ENCODE measurements at regions not wholly inside any gene's neighbourhood (a gene's known extent, or its start where the extent isn't known, plus 50 kb on each side); places are given as distances from the start of the nearest gene placed in this dataset.
"Not testable (repeated sequence)": the region's sequence is repeated elsewhere in the genome, so short reads cannot be mapped to it uniquely, and the experiment has no call there.

DNA sequence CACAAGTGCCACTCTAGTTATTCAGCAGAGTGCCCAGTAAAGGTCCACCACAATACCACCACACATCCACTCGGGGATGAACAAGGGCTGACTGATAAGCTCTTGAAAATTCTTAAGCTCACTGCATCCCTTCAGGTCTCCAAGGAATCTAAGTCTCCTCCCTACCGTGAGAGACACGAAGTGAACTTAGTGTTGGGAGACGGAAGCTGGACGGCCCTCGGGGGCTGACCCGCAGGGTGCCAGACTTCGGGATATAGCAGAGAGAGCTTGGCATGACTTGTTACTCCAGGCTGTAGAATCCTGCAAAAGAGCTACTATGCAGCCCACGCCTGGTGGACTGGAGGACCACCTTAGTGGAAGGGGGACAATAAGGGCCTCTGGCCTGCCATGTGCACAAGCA lies 75.1 kb downstream of the LYZL1 start:
- DNase-seq, result not testable (repeated sequence)

DNA sequence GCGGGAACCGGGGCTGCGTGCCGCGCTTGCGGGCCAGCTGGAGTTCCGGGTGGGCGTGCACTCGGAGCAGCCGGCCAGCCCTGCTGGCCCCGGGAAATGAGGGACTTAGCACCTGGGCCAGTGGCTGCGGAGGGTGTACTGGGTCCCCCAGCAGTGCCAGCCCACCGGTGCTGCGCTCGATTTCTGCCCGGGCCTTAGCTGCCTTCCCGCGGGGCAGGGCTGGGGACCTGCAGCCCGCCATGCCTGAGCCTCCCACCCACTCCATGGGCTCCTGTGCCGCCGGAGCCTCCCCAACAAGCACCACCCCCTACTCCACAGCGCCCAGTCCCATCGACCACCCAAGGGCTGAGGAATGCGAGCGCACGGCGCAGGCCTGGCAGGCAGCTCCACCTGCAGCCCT lies 77.3 kb downstream of the LYZL1 start:
- not testable (repeated sequence) for DNase-seq

DNA sequence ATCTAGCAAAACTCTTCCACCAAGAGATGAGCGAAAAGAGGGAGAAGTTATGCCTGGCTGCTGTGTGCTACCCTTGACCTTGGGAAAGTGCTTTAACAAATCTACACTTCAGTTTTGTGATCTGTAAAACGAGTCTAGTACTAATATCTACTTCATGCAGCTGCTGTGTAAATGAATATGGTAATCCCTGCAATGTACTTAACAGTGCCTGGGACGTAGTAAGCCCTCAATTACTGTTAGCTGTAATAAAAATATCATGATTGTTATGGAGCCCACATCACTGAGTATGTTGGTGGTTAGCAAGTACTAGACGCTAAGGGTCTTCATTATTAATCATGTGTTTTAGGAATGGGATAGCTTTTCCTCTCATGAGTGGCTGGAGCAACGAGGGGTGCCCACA lies 80.5 kb downstream of the LYZL1 start:
- no peak for DNase-seq

DNA sequence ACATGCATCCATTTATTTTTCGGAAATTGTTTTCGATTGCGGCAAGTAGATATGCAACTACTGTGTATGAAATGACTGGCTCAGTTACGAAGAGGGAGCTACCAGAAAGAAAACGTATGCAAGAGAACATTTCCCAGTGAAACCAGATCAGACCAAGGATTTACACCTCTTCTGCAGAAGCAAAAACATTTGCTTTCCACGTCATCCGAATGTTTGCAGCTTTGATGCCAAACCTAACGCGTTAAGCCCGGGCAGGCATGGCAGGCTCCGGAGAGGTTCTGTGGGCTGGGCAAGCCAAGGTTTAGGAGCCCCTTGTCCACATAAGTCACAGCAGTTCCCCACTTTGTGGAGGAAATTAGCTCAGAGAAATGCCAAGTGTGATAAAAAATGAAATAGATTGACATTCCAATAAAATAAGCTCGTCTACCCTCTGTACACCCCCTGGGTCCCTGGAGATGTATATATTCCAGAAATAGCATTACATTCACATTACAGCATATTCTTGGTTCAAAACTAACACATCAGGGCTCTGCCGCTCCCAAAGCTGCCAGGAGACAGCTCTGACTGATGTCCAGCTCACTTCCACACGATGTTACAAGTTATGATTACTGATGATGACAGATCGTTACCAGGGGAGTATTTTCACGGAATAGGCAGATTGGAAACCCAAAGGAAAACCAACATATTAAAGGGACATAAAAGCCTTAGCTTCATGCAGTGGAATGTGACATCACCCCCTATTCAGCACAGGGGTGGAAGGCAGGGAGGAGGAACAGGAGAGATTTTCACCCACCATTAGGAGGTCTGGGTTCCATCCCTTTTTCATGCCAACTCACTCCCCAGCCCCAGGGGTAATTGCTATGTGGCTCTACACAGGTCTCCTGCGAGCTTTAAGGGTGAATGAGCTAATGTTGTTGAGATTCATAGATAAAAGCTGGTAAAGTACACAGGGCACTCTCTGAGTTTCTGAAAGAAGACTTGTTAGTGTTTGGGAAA lies 81.5 kb downstream of the LYZL1 start:
- DNase-seq, result no peak

DNA sequence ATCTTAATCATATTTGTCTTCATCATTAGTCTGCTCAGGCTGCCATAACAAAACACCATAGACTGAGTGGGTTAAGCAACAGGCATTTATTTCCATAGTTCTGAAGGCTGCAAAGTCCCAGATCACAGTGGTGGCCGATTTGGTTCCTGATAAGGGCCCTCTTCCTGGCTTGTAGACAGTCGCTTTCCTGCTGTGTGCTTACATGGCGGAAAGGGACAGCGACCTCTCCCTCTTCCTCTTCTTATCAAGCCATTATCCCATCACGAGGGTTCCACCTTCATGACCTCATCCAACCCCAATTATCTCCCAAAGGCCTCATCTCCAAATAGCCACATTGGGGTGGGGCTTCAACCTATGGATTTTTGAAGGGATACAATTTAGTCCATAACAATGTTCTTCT lies 84.0 kb downstream of the LYZL1 start:
- DNase-seq, result no peak

DNA sequence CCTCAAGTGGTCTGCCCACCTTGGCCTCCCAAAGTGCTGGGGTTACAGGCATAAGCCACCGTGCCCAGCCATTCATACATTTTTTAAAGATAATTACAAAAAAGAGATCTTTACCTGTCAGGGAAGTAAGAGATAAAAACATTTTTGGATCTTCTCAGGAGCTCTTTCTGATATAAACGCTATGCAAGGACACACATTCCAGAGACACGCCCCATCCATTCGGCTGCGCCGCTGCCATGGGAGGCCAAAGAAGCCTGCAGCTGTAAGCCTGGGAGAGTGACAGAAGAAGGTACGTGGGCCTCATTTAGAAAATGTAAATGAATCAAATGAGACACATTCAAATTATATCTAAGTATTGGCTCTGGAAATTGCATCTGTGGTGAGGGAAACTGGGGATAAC lies 85.3 kb downstream of the LYZL1 start:
- no peak for DNase-seq

DNA sequence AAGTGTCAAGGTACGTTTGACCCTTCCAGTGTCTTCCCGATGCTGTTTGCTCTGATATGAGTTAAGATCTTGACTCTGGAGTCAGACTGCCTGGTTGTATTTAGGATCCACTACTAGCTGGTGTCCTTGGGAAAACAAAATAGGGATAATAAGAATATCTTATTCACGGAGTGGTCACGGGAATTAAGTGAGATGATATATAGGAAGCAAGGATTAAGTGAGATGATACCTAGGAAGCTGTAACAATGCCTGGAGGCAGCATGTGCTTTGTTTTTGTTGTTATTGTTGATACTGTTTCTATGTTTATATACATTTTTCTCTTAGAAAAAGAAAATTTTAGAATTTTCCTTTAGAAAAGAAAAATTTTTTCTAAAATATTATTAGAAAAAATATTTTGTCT lies 87.0 kb downstream of the LYZL1 start:
- DNase-seq, result no peak

DNA sequence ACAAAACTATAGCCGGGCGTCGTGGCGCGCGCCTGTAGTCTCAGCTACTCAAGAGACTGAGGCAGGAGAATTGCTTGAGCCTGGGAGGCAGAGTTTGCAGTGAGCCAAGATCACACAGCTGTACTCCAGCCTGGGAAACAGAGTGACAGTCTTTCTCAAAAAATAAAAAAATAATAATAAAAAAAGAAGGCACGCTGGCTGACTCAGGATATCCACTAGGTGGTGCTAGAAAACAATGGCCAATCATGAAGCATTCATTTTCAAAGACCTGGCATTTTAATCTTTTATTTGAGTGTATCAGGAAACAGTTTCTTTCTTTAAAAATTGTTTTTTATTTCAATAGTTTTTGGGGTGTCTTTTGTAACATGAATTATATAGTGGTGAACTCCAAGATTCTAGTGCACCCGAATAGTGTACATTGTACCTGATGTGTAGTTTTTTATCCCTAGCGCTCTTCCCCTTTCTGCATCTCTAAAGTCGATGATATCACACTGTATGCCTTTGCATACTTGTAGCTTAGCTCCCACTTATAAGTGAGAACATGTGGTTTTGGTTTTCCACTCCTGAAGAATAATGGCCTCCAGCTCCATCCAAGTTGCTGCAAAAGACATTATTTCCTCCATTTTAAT lies 88.6 kb downstream of the LYZL1 start:
- DNase-seq, result no peak

DNA sequence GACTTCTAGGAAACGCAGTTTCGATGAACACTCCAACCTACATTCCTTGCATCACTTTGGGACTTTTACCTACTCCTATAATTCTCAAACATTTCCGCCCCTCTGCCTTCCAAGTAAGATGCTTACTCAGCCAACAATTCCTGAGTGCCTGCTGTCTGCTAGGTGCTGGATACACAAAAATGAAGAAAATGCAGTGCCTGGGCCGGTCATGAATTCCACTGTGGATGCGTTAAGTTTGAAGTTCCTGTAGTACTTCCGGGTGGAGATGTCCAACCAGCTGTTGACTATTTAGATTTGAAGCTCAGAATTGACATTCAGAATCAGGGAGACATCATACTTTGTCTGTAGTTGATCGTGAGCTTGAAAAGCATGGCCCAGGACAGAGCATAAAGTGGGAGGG lies 89.2 kb downstream of the LYZL1 start:
- no peak for DNase-seq

DNA sequence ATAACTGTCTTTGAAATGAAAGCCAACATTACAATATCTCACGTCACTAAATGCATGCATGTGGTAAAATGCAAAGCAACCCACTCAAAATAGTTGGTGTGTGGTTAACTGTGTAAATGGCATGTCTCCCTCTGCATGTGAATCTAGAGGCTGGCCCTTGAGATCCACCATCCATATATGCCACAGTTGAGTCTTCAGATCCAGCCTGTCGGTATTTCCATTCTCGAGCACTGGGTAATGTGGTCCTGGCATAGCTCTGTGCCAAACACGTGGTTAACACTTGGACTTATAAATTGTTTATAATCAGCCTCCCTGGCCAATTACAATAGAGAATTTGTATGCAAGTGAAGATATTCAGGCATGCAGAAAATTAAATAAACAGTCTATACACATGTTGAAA lies 90.3 kb downstream of the LYZL1 start:
- DNase-seq, result no peak

DNA sequence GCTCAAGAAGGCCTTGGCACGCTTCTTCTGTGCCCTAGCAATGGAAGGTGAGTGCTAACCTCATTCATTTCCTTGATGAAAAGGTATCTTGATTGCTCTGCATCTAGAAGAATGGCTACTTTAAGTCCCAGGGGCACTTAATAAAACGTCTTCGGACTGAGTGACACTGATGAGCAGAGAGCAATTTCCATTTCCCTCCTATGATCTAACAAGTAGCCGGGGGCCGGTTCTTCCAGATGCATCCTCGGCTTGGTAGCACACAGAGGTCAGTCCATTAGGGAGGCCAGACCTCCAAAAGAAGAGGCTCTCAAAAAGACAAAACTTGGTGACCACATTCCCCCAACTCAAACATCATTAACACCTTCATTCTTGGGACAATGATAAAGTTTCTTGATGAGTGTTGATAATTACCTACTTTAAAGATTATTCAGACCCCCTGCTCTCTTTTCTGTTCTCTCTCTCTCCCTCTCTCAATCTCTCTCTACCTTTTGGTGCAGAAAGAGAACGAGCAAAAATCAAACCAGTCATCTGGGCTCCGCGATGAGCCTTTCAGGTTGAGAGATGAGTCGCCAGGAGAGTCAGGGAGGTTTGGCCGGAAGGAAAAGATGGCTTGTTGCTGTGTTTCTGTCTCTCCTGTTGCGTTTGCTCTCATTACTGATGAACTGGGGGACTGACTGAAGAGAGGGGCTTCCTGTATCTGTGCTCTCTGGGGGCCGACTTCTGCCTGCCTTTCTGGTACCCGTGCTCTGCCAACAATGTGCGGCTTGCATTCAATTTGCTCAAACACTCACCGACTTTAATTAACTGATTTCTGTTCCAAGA lies 91.1 kb downstream of the LYZL1 start:
- not testable (repeated sequence) for DNase-seq

DNA sequence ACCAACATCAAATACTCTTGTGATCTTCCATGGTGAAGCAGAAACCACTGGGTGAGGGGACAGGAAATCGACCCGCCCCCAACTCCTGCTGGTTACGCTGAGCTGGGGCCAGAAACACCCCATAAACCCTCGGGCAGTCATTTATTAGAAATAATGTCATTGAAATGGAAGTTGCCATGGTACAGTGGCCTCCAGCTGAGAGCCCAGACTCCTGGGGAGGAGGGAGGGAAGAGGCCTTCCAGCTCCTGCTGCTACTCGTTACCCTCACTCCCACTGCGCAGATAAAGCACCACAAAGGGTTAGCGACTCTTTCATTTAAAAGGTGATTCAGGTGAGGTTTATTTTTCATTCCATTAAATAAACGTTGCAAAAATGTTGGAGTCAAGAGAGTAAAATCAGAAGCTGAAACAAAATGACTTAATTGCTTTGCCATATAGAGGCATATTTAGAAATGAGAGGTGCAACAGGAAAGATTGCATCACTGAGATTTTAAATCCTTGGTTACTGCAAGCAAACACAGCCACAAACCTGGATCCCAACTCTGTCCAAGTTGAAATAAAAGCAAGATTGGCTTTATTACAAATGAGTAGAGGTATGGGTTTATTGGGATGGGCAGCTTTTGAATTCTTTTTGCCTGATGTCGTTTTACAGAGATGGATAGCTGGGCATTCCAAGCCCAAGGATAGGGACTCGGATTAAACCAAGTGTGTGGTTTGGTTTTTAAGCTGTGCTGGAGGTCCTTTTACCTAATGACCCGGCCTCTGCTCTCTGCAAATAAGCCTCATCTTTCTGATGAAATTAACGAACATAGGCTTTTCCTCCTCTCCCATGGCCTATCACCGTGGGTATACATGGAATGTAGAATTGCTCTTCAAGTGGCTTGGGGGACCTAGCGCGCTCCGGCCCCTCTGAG lies 92.0 kb downstream of the LYZL1 start:
- not testable (repeated sequence) for DNase-seq

DNA sequence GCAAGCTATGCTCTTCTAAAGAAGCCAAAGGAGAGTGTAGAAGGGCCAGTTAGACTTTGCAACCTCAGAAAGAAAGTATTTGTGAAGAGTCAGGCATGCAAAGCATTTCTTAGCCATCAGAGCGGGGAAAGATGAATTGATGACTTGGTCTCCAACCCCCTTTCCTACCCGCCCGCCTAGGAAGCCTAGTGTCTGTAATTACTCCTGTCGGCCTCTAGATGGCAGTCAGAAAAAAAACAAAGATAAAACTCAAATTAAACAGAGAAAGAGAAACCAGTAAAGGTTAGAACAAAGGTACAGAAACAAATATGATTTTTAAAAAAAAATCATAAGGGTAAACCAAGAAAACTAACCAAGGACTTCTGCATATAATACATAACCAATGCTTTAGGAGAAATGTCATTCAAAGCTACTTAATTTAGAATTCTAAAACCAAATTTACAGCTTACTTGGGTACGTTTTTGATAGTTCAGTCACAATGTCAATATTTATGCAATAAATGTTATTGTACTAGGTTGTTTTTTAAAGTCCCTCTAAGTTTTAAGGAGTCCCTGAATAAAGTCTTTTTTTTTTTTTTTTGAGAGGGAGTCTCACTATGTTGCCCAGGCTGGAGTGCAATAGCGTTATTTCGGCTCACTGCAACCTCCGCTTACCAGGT lies 97.6 kb downstream of the LYZL1 start:
- peak in 1 of 2 donors; percentile 30 for DNase-seq

DNA sequence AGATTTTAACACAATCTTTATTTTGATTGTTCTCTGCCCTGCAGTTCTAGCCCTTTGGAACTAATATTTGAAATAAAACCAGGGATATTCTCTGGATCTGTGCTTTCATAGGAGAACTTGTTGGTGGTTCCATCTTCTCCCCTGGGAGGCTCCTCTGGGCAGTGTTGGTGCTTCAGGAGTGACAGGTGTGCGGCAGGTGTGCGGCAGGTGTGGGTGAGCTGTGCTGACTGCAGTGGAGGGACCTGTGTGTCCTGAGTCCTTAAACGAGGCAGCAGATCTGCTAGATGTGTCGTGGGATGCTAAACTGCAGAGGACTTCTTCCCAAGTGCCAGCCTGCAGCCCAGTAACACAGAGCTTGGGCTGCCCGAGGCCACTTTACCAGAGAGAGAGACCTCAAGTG lies 98.4 kb downstream of the LYZL1 start:
- no peak for DNase-seq

DNA sequence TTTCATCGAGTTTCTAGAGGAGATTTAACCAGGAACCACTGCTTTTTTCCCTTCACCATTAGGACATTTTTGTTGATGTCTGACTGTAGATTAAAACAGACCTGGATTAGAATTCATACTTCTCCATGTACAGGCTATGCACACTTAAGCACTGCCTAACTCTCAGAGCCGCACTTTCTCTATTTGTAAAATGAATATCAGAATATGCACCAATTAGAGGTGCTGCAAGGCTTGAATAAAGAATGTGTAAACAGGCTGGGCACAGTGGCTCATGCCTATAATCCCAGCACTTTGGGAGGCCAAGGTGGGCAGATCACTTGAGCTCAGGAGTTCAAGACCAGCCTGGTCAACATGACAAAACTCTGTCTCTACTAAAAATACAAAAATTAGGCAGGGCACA lies 99.2 kb downstream of the LYZL1 start:
- DNase-seq, result not testable (repeated sequence)

DNA sequence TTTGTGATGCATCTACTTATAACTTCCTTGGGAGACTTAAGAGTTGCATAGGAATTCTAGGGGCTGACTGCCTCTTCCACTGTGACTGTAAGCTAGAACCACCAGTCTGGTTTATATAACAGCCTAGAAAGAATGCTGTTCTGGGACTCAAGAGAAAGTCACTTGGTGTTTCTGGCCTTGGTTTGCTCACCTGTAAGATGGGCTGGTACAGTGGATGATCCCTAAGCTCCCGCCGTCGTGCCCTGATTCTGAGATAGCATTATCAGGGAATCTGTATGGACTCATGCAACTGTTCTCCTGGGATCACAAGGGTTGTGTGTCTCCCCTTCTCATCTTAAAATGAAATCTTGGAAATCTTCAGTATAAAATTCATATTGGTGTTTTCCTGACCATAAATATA lies 100.6 kb downstream of the LYZL1 start:
- DNase-seq, result no peak

DNA sequence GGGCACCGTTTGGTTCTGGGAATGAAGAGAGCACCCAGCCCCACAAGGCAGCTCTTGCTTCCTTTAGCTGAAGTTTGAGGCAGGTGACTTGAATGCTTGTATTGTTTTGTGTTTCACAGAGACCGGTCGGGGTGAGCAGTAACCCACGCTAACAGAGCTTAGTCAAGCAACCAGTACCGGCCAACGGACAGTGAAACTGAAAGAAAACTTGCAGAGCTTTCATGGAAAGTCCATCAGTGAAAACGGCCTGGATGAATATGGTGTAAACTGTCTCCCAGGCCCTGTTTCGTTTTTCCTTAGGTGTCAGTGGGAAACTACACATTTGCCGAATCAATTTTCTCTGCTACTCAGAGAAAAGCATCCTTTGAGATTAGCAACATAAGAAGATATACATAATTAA lies 101.1 kb downstream of the LYZL1 start:
- no peak for DNase-seq

DNA sequence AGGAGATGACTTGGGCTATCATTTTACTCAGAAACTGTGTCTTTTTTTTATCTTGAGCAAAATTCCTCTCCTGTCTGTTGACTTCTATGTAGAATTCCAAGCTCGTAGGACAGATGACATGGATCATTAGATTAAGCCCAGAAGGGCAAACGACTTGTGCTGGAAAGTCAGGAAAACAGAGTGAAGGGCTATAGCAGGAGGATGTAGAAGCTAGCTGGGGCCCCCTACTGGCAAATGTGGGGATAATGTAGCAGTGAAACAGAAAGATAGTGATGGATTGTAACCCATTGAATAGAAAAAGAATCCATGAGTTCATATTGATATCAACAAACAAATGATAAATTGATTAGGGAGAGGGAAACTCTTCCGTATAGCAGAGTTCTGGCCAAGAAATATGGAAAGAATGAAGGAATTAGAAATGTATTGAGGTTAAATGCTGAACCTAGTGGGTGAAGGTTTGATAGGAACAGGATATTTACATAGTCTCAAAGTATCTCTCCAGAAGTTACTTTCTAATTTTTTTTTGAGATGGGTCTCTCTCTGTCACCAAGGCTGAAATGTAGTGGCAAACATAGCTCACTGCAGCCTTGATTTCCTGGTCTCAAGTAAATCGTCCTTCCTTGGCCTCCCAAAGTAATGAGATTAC lies 103.6 kb downstream of the LYZL1 start:
- DNase-seq, result peak; percentile 43 to 47

DNA sequence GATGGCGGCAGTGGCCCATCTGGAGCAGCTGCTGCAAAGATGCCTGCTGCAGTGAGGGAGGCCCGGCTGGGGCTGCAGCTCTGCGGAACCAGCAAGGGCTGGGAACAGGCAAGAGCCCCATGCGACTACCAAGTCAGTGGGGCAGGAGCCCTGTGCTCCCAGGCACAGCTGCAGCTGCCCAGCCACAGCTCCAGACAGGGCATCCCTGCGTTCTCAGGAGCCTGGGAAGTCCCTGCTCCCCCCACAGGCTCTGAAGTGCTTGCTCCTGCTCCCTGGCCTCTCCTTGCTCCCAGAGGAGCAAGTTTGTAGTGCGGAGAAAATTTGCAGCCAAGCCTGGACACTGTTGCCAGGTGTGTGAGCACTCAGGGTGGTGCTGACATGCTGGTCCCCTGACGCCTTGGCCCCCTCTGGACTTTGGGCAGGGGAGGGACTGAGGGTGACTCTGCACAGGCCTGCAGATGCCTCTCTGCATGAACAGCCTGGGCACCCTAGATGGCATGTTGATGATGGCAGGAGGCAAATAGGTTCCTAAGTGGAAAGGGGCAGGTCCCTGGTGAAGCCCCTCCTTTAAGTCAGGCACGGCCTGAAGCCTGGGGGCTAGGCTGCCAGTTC lies 105.6 kb downstream of the LYZL1 start:
- DNase-seq, result no peak

DNA sequence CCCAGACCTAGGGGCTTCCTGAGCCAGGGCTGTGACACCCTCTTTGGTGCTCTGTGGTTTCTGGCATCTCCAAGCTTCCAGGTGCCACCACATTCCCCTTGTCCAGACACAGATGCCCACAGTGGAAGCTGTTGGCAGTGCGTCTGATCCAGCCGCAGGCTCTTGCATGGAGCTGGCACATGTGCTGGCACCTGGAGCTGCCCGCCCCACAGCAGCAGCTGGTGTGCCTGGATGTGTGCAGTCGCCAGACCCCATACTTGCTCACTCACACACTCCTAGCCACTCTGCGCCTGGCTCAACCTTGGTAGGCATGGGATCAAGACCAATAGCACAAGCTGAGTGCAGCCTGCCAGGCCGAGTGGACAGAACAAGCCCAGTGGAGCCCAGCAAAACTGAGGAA lies 106.5 kb downstream of the LYZL1 start:
- no peak for DNase-seq

DNA sequence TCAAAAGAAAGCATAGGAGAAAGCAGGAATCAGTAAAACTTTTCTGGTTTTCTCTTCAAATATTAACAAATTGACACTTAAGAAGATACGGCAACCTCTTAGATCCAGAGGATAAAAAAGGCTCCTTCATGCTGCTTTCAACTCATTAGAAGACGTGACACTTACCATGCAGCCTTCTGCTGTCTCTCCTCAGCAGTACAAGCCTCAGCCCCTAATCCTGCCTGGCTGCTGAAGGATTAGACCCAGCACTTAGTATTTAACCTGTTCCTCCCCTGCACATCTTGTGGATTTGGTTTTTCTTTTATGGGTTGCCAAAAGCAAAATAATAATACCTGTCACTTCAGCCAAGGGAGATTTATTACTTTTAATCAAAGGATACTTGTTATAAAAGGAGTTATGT lies 108.4 kb downstream of the LYZL1 start:
- no peak for DNase-seq

Measured in stimulated activated CD4-positive, alpha-beta T cell treated with anti-CD3 and anti-CD28 coated beads, Interleukin-2, amount 100 ng/mL, for 24 hours (primary cell).